Prostate gland (tissue), 2 donors: ENCODE measurements at regions not wholly inside any gene's neighbourhood (a gene's known extent, or its start where the extent isn't known, plus 50 kb on each side); places are given as distances from the start of the nearest gene placed in this dataset.
"Not testable (repeated sequence)": the region's sequence is repeated elsewhere in the genome, so short reads cannot be mapped to it uniquely, and the experiment has no call there.

ENCODE experiments used
- CTCF ChIP-seq, 4 experiments: fragments of 200-600 bp in 2 of 4; fragments of 450-650 bp in 2 of 4; sonication (generic) in 2 of 4; IDR thresholded peaks; 1 replicate in 3 of 4; 2 replicates in 1 of 4; pipeline ENCODE4 v1.5.1; 2016 to 2019; ENCODE audit warnings: antibody characterized with exemption in 4 of 4, mild to moderate bottlenecking in 2 of 4, moderate library complexity in 2 of 4
- POLR2A ChIP-seq: fragments of 450-650 bp; IDR thresholded peaks from one replicate; pipeline ENCODE4 v1.6.1; 2016; ENCODE audit warnings: antibody characterized with exemption, mild to moderate bottlenecking
- POLR2AphosphoS5 ChIP-seq: sonication (generic); formaldehyde crosslinking; IDR thresholded peaks from one replicate; pipeline ENCODE4 v1.6.1; 2017; ENCODE audit warnings: antibody characterized with exemption

GRCh38 chr1:72985024-72985423, 702.7 kb upstream of the NEGR1 start:
- not testable (repeated sequence) for TF ChIP-seq POLR2AphosphoS5; CTCF (IDR thresholded peaks at IDR 0.05); POLR2A
